GM19043 (cell line): ENCODE measurements at regions not wholly inside any gene's neighbourhood (a gene's known extent, or its start where the extent isn't known, plus 50 kb on each side); places are given as distances from the start of the nearest gene placed in this dataset.
"Not testable (repeated sequence)": the region's sequence is repeated elsewhere in the genome, so short reads cannot be mapped to it uniquely, and the experiment has no call there.

Experiments
- ATAC-seq: cut with Tn5 transposase; IDR thresholded peaks from one replicate; pipeline ENCODE4 v1.9.1; 2021; ENCODE audit warnings: low read depth; ENCODE audit not compliant: unreplicated experiment

DNA sequence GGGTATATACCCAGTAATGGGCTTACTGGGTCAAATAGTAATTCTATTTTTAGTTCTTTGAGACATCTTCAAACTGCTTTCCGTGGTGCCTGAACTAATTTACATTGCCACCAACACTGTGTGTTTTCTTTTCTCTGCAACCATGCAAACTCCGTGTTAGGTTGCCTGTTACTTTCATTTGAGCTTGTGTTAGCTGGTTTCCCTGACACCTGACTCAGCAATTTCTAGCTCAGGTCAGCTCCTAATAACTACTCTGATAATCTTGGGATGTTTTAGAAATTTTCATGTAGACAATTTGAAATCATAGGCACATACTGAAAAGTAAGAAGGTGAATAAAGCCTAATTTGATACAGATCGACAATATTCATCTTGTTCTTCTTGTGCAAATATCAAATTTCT lies 132.3 kb downstream of the ADCYAP1 start:
- no peak for ATAC-seq

DNA sequence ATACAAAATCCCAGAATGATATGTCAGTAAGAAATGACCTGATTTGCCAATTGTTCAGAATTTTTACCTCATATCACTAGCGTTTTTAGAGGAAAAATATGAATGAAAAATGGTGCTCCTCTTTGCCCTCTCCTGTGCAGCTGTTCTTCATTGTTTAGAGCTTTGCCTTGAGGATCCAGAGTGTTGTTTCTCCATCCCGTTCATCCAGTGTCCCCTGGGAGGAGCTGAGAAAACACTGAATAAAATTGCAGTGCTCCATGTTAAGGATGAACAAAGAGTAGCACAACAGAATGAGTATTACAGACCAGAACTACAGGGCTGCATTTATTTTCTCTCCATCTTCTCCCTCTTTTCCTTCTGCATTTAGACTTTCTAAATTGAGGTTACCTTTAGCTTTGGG lies 133.1 kb downstream of the ADCYAP1 start:
- no peak for ATAC-seq

DNA sequence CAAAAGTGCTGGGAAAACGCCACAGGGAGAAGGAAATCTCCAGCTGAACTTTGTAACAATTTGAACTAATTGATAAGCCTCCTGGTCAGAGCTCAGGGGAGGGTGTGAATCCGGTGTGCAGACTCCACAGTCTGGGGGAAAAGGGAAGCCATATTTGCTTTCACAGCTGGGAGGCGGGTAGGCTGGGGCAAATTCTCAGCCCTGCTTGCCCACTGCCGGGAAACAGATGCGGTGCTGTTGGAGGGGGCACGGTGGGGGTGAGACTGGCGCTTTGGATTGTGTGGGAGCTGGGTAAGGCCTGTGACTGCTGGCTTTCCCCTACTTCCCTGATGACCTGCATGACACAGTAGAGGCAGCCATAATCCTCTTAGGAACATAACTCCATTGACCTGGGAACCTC lies 134.8 kb downstream of the ADCYAP1 start:
- ATAC-seq: no peak

DNA sequence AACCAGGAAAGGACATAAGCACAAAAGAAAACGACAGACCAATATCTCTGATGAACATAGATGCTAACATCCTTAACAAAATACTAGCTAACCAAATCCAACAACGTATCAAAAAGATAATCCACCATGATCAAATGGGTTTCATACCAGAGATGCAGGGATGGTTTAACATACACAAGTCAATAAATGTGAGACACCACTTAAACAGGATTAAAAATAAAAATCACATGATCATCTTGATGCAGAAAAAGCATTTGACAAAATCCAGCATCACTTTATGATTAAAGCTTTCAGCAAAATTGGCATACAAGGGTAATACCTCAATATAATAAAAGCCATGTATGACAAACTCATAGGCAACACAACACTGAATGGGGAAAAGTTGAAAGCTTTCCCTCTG lies 138.4 kb downstream of the ADCYAP1 start:
- not testable (repeated sequence) for ATAC-seq

DNA sequence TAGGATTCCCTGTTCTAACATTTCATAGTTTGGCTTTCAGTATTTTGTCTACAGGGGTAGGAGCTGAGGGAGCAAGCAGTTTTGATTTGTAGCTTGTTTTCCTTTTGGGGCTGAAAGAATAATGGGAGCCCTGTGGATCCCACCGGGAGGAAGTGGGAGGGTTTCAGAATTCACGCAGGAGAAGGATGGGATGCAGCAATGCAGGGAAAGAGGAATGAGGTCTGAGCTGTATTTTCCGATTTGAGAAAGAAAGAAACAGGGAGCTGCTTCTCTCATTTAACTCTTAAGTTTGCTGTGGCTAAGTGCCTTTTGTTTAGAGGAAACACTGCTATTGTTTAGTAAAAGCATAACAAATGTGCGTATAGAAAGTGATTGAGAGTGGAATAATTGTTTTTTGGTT lies 141.0 kb downstream of the ADCYAP1 start:
- ATAC-seq: no peak

DNA sequence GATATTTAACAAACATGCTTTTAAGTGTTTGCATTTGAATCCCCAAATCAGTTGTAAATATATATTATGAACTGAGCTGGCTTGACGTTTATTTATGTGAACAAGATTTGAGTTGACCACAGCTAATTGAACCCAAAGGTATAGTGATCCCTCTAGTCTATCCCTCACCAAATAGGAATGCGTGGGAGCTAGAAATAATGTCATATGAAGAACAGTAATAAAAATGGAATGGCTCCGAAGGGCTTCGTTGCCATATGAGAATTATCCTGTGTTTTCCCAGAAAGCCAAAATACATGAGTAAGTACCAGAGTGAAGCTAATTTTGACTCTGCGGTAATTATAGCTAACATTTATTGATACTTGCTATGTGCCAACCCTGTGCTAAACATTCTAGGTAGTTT lies 142.7 kb downstream of the ADCYAP1 start:
- no peak for ATAC-seq

DNA sequence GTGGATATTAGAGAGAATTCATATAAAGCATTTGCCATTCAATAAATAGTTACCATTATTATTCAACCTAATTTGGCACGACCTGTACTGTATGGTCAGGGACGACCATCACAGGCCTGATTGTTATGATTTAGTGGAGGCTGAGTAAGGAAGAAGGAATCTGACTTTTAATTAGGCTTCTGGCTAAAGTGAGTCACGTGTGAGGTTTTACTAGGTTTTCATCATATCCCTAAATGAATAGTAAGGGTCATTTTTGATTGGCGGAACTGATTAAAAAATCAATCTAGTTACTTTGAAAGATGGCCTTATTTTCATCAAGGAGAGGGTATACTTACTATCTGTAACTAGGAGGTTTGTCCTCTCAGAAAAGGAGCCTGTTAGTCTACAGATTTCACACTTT lies 143.4 kb downstream of the ADCYAP1 start:
- ATAC-seq: no peak

DNA sequence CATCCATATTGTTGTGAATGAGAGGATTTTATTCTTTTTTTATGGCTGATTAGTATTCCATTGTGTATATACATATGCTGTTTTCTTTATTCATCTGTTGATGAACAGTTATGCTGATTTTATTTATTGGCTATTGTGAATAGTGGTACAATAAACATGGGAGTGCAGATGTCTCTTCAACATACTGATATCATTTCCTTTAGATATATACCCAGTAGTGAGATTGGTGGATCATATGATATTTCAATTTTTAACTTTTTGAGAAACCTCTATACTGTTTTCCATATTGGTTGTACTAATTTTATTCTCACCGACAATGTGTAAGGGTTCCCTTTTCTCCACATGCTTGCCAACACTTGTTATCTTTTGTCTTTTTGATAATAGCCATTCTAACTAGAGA lies 144.5 kb downstream of the ADCYAP1 start:
- ATAC-seq: no peak

DNA sequence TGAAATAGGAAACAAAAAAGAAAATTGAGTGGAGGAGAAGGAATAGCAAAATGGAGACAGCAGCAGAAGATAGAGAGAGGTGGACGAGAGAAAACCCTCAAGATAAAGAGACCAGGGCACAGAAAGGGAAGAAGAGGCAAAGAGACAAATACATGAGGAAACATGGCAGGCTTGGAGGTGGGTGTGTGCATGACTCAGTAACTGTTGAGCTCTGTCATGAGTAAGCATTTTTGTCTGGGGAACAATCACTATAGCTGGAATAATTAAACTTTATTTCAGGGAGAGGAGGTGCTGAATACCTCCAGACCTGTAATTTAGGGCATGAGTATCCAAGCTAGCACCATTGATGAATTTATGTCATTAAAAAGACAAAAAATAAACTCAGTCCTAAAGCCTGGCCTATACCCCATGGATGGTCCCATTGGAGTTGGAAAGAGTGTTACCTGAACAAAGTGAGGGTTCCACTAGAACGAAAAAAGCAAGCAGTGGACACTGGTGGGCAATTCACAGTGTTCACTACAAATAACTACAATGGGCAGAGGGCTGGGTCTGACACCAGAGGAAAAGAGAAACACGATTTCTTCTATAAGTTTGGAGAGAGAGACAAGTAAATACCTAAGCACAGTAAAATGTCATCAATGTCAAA lies 145.5 kb downstream of the ADCYAP1 start:
- ATAC-seq: no peak

DNA sequence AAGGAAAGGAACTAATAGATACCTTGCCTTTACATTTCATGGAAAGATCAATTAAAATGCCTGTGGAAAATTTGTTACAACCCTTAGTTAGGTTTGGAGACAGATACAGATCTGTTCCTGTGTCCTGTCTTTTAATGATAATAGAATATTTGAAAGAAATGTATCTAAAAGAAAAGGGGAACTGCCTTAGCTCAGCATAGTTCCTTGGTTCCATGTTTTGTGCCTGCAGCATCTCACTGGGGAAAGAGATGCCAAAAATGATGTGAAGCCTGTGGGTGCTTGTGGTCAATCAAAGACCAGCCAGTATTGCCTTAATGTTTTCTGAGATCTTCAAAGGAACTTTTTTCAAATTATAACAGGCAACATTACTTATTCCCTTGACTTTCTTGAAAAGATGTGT lies 147.6 kb downstream of the ADCYAP1 start:
- no peak for ATAC-seq

DNA sequence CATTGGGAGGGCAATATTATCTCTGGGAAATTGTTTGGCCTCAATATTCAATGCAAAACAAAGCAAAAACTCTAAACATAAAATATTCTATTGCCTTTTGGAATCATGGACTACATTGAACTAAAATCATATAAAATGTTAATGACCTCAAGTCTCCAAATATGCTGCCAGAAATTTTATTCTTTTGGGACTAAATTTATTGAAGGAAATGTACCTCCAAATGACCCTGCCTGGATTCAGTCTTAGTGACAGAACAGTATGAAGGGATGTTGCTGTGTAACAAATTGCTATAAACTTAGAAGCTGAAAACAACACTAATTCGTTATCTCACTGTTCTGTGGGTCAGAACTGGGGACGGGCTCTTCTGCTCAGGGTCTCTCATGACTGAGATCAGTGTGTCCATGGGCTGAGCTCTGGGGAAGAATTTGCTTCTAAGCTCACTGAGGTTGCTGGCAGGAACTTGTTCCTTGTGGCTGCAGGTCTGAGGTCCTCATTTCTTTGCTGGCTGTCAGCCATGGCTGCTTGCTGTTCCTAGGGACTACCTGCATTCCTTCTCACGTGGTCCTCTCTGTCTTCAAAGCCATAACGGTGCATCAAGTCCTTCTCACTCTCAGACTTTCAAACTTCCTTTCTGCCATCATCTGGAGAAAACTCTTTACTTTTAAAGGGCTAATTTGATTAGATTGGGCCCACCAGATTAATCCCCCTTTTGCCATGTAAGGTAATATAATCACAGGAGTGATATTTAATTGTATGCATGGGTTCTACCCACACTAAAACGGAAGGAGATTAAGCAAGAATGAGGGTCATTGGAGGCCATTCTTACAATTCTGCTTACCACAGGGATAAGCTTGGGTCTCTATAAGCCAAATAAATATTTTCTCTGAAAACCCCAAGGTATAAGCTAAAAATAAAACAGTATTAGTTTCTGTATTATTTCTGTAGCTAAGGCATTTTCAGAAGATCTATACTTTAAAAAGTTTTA lies 149.0 kb downstream of the ADCYAP1 start:
- no peak for ATAC-seq

DNA sequence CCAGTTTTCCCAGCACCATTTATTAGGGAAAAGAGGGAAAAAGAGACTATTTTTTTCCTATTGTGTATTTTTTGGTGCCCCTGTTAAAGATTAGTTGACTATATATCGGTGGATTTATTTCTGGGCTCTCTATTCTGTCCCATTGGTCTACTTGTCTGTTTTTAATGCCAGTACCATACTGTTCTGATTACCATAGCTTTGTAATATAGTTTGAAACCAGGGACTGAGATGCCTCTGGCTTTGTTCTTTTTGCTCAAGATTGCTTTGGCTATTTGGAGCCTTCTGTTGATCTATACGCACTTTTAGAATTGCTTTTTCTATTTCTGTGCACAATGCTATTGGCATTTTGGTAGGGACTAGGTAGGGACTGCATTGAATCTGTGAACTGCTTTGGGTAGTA lies 151.7 kb downstream of the ADCYAP1 start:
- ATAC-seq: no peak

DNA sequence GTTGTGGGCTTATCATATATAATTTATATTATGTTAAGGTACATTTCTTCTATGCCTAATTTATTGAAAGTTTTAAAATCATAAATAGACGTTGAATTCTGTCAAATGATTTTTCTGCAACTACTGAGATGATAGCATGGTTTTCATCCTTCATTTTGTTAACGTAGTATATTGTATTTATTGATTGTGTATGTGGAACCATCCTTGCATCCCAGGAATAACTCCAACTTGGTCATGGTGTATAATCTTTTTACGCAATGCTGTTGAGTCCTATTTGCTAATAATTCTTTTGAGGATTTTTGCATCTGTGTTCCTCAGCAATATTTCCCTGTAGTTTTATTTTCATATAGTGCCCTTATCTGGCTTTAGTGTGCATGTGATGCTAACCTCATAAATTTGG lies 152.7 kb downstream of the ADCYAP1 start:
- ATAC-seq: no peak

DNA sequence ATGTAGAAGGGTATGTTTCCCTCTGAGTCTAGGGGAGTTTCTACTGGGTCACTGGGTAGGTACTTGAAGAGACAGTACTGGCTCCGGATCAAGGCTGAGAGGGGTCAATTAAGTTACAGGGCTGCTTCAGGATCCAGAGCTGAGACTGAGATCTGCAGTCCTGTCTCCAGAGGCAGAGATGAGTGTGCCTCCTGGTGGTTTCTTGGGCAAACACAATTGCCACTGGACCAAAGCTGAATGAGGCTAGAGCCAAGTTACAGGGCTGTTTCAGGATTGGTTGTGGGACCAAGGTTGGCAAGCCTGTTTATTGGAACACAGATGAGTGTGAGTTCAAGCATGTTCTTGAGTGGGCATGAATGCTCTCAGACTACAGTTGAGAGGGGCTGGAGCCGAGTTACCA lies 157.9 kb downstream of the ADCYAP1 start:
- no peak for ATAC-seq

DNA sequence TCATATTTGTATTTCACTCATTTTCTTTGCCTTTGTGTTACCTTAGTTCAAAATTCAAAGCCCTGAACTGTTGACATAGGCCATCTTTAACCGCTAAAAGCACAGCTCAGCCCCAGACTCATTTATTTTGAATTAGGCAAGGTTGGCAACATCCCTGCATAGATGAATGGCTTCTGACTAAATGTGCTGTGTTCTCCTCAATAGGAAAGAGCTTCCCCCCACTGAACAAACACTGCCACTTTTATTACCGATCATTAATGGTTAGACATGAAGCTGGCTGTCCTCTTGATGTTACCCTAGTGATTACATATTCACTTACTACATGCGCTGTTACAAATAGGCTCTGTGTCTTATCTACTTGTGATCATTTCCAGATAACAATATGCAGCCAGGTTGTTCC lies 170.7 kb downstream of the ADCYAP1 start:
- ATAC-seq: no peak

DNA sequence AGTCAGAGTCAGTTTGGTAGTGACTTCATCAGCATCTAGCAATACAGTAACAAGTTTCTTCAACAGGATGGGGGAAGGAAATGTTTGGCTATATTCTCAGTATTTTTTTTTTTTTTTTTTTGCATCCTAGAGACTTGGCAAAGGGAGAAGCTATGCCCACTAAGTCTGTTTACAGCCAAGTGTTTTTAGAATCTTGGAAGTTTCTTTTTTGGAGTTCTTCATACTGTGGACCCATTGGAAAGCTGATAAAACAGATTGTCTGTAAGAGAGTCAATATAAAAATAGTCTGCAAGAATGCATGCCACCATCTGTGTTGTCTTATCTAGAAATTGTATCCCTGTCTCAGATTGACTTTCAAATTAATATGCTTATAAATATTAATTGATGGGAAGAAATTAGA lies 171.2 kb downstream of the ADCYAP1 start:
- no peak for ATAC-seq

DNA sequence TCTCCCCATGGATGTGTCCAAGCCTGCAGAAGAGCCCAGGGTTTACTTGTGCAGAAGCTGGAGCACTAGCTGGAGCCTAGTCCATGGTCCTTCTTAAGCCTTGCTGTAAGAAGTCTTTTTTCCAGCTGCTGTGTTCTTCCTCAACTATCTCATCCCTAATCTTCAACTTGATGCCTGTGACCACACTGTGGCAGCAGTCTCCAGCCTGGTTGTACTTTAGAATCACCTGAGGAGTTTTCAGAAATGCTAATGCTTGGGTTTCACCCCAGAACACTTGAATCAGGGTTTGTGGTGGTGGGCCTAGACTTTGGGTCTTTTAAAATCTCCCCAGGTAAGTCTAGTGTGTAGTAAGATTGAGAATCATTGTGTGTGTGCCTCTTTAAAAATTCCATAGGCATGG lies 173.6 kb downstream of the ADCYAP1 start:
- ATAC-seq: no peak

DNA sequence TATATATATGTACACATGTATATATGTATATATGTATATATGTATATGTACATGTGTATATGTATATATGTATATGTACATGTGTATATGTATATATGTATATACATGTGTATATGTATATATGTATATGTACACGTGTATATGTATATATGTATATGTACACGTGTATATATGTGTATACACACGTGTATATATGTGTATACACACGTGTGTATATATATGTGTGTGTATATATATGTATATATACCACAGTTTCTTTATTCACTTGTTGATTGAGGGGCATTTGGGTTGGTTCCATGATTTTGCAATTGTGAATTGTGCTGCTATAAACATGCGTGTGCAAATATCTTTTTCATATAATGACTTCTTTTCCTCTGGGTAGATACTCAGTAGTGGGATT lies 179.0 kb downstream of the ADCYAP1 start:
- not testable (repeated sequence) for ATAC-seq

DNA sequence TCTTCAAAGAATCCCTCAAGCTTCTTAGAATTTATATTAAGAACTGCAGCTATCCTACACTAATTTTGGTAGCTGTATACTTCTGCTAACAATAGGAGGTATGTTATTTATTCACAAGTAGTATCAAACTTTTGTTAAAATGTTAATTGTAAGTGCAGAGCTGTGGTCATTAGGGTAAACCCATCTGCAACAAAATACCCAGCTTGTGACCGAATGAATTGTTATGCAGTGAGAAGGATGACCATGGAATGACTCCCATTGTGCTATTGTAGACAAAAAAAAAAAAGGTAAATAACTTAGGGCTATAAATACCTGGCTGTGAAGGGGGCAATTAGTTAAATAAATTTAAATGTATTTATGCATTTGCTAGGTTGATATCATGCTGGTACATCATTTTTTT lies 186.1 kb downstream of the ADCYAP1 start:
- no peak for ATAC-seq

DNA sequence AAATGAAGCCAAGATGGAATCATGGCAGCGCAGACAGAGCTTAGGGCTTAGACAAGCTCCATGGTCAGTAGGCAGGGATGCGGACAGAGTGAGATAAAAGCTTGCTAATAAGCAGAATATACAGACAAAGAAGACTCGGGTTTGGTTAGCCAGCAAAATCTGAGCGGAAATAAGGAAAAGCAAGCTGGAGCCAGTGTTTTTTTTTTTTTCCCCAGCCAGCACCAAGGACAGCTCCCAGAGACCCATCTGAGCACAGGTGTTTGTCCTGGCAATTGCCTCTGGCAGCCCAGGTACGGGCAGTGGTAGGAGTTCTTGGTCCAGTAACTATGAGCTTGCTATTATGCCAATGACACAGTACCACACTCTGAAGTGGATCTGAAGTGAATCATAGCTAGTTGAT lies 187.6 kb downstream of the ADCYAP1 start:
- no peak for ATAC-seq

DNA sequence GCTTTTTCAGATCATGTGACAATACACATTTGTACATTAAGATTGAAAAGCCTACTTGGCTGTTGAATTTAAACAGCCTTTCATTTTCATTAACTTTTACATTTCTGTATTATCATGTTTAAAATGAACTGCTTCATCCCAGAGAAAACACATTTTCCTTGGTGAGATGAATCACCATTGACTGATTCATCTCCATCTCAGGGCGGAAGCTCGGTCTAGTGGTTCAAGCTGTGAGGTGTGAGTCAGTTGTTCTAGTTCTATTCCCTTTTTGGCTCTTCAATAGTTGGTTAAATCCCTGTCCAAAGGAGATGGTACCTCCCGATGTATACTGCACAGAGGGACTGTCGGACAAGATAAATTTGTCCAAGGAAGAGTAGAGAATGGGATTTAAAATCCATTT lies 189.7 kb downstream of the ADCYAP1 start:
- no peak for ATAC-seq
